Neural cell (in vitro differentiated cells): ENCODE measurements at regions not wholly inside any gene's neighbourhood (a gene's known extent, or its start where the extent isn't known, plus 50 kb on each side); places are given as distances from the start of the nearest gene placed in this dataset.

Source experiments
- H2AFZ ChIP-seq: fragments of 200-600, 300-800 bp; sonication (generic), shearing (Covaris generic); 2 replicates; pipeline ENCODE4 v1.6.0; 2014; ENCODE audit warnings: low read depth, mild to moderate bottlenecking, antibody characterized with exemption, low read length, moderate library complexity
- H3F3A ChIP-seq: fragments of 200-600 bp; shearing (Covaris generic); 2 replicates; pipeline ENCODE4 v1.6.1; 2016; ENCODE audit warnings: mild to moderate bottlenecking, moderate library complexity, mixed read lengths, antibody characterized with exemption, low read length; ENCODE audit not compliant: insufficient read depth, poor library complexity, severe bottlenecking
- H3K27ac ChIP-seq: fragments of 200-600, 300-800 bp; sonication (generic), shearing (Covaris generic); 2 replicates; pipeline ENCODE4 v1.5.1; 2014; ENCODE audit warnings: mild to moderate bottlenecking, low read length, moderate library complexity
- H3K27me3 ChIP-seq: fragments of 300-800, 200-600 bp; sonication (generic), shearing (Covaris generic); 2 replicates; pipeline ENCODE4 v1.6.0; 2014; ENCODE audit warnings: mild to moderate bottlenecking, low read depth, low read length, moderate library complexity; ENCODE audit not compliant: insufficient read depth
- H3K36me3 ChIP-seq: fragments of 300-800, 200-600 bp; sonication (generic), shearing (Covaris generic); 2 replicates; pipeline ENCODE4 v1.5.1; 2014; ENCODE audit warnings: mild to moderate bottlenecking, antibody characterized with exemption, low read length, moderate library complexity; ENCODE audit not compliant: insufficient read depth
- H3K4me2 ChIP-seq: fragments of 300-800, 200-600 bp; sonication (generic), shearing (Covaris generic); 2 replicates; pipeline ENCODE4 v1.6.0; 2014; ENCODE audit warnings: mild to moderate bottlenecking, low read length
- H3K4me3 ChIP-seq: fragments of 300-800, 200-600 bp; sonication (generic), shearing (Covaris generic); 2 replicates; pipeline ENCODE4 v1.5.1; 2014; ENCODE audit warnings: mild to moderate bottlenecking, low read length, moderate library complexity
- H3K79me2 ChIP-seq: fragments of 200-600 bp; shearing (Covaris generic); replicated peaks from 2 replicates; pipeline ENCODE4 v1.6.0; 2014; ENCODE audit warnings: mild to moderate bottlenecking, low read length, moderate library complexity; ENCODE audit not compliant: insufficient read depth
- H3K9ac ChIP-seq: fragments of 300-800, 200-600 bp; sonication (generic), shearing (Covaris generic); 2 replicates; pipeline ENCODE4 v1.6.1; 2016; ENCODE audit warnings: mild to moderate bottlenecking, low read length, mixed read lengths
- H3K9me2 ChIP-seq: fragments of 200-600 bp; shearing (Covaris generic); 2 replicates; pipeline ENCODE4 v1.6.1; 2016; ENCODE audit warnings: mild to moderate bottlenecking, low read length, mixed read lengths; ENCODE audit not compliant: insufficient read depth
- H3K9me3 ChIP-seq: fragments of 200-600, 300-800 bp; sonication (generic), shearing (Covaris generic); 2 replicates; pipeline ENCODE4 v1.6.1; 2016; ENCODE audit warnings: mild to moderate bottlenecking, mixed run types, low read length, moderate library complexity, mixed read lengths
- H4K20me1 ChIP-seq: fragments of 200-600 bp; shearing (Covaris generic); 2 replicates; pipeline ENCODE4 v1.6.1; 2016; ENCODE audit warnings: mild to moderate bottlenecking, mixed run types; ENCODE audit not compliant: insufficient read depth
- CTCF ChIP-seq: fragments of 450-650 bp; IDR thresholded peaks from 2 replicates; pipeline ENCODE4 v1.5.1; 2014; ENCODE audit warnings: antibody characterized with exemption, mild to moderate bottlenecking, moderate library complexity; ENCODE audit not compliant: poor library complexity, severe bottlenecking
- EP300 ChIP-seq: fragments of 450-650 bp; conservative IDR thresholded peaks from 2 replicates; pipeline ENCODE4 v1.6.1; 2014; ENCODE audit warnings: antibody characterized with exemption, mild to moderate bottlenecking, moderate library complexity; ENCODE audit not compliant: poor library complexity, severe bottlenecking
- EZH2 ChIP-seq: fragments of 200-600, 300-800 bp; shearing (Covaris generic), sonication (generic); IDR thresholded peaks from 2 replicates; pipeline ENCODE4 v1.6.1; 2014; ENCODE audit warnings: antibody characterized with exemption, low read length, borderline replicate concordance, mild to moderate bottlenecking; ENCODE audit not compliant: insufficient read depth, poor library complexity, severe bottlenecking
- MXI1 ChIP-seq: fragments of 450-650 bp; conservative IDR thresholded peaks from 2 replicates; pipeline ENCODE4 v1.6.1; 2014; ENCODE audit warnings: antibody characterized with exemption, mild to moderate bottlenecking; ENCODE audit not compliant: poor library complexity, severe bottlenecking
- POLR2AphosphoS5 ChIP-seq: IDR thresholded peaks from 2 replicates; pipeline ENCODE4 v1.6.1; 2012
- RAD21 ChIP-seq: fragments of 450-650 bp; conservative IDR thresholded peaks from 2 replicates; pipeline ENCODE4 v1.6.1; 2014; ENCODE audit warnings: antibody characterized with exemption, mild to moderate bottlenecking, moderate library complexity
- SMC3 ChIP-seq: fragments of 450-650 bp; conservative IDR thresholded peaks from 2 replicates; pipeline ENCODE4 v1.6.1; 2014; ENCODE audit warnings: antibody characterized with exemption, mild to moderate bottlenecking, moderate library complexity; ENCODE audit not compliant: poor library complexity
- TAF1 ChIP-seq: IDR thresholded peaks from 2 replicates; pipeline ENCODE4 v1.6.1; 2012; ENCODE audit warnings: low read depth
- TF ChIP-seq, protein P1 (sequence below): IDR thresholded peaks from 2 replicates; pipeline ENCODE4 v1.6.1; 2012; ENCODE audit warnings: borderline replicate concordance

- H3K79me2 ChIP-seq = no peaks in the 10 kb centered on the region
- no peak overlapping the region for H3K27ac ChIP-seq
- H3K27me3 ChIP-seq = no peaks in the 10 kb centered on the region
- no peaks in the 10 kb centered on the region for H3K9me3 ChIP-seq
- no peak overlapping the region for H2AFZ ChIP-seq
- no peaks in the 10 kb centered on the region for H3K9me2 ChIP-seq
- H4K20me1 ChIP-seq = no peaks in the 10 kb centered on the region
- no peak overlapping the region for H3K9ac ChIP-seq
- no peaks in the 10 kb centered on the region for H3K36me3 ChIP-seq
- no peaks in the 10 kb centered on the region for H3F3A ChIP-seq
- H3K4me3 ChIP-seq = no peak overlapping the region
- TF ChIP-seq POLR2AphosphoS5 = no peak
- no peak overlapping the region for H3K4me2 ChIP-seq
These were observed 366.9 kb downstream of the TGFB2 start for GRCh38 chr1:218711884-218712674.

GRCh38 chr1:218712677-218713076 is 367.5 kb downstream of the TGFB2 start:
- no peaks in the 10 kb centered on the region for H3K27me3 ChIP-seq
- H3K9ac ChIP-seq = no peak overlapping the region
- no peak overlapping the region for H2AFZ ChIP-seq
- TF ChIP-seq CTCF (no peak), POLR2AphosphoS5 (no peak), EP300 (no peak), MXI1 (no peak), SMC3 (no peak), RAD21 (no peak), TAF1 (no peak), EZH2 (no peak)
- TF ChIP-seq, protein P1, sequence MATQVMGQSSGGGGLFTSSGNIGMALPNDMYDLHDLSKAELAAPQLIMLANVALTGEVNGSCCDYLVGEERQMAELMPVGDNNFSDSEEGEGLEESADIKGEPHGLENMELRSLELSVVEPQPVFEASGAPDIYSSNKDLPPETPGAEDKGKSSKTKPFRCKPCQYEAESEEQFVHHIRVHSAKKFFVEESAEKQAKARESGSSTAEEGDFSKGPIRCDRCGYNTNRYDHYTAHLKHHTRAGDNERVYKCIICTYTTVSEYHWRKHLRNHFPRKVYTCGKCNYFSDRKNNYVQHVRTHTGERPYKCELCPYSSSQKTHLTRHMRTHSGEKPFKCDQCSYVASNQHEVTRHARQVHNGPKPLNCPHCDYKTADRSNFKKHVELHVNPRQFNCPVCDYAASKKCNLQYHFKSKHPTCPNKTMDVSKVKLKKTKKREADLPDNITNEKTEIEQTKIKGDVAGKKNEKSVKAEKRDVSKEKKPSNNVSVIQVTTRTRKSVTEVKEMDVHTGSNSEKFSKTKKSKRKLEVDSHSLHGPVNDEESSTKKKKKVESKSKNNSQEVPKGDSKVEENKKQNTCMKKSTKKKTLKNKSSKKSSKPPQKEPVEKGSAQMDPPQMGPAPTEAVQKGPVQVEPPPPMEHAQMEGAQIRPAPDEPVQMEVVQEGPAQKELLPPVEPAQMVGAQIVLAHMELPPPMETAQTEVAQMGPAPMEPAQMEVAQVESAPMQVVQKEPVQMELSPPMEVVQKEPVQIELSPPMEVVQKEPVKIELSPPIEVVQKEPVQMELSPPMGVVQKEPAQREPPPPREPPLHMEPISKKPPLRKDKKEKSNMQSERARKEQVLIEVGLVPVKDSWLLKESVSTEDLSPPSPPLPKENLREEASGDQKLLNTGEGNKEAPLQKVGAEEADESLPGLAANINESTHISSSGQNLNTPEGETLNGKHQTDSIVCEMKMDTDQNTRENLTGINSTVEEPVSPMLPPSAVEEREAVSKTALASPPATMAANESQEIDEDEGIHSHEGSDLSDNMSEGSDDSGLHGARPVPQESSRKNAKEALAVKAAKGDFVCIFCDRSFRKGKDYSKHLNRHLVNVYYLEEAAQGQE = no peak
- no peak overlapping the region for H3K4me2 ChIP-seq
- H3K9me2 ChIP-seq = no peaks in the 10 kb centered on the region
- H3K36me3 ChIP-seq = no peaks in the 10 kb centered on the region
- no peaks in the 10 kb centered on the region for H3K9me3 ChIP-seq
- no peak overlapping the region for H3K27ac ChIP-seq
- no peak overlapping the region for H3K4me3 ChIP-seq
- H4K20me1 ChIP-seq = no peaks in the 10 kb centered on the region
- H3K79me2 ChIP-seq = no peaks in the 10 kb centered on the region
- no peaks in the 10 kb centered on the region for H3F3A ChIP-seq
